Loucy (cell line): ENCODE measurements at regions not wholly inside any gene's neighbourhood (a gene's known extent, or its start where the extent isn't known, plus 50 kb on each side); places are given as distances from the start of the nearest gene placed in this dataset.

Source experiments
- H2AFZ ChIP-seq: fragments of 200-600 bp; sonication (generic); 2 replicates; pipeline ENCODE4 v1.6.0; 2016; ENCODE audit warnings: antibody characterized with exemption, mild to moderate bottlenecking, low read length, moderate library complexity
- H3F3A ChIP-seq: fragments of 200-600 bp; 2 replicates; pipeline ENCODE4 v1.6.0; 2016; ENCODE audit warnings: antibody characterized with exemption, low read depth, mild to moderate bottlenecking
- H3K27me3 ChIP-seq: fragments of 200-600 bp; sonication (generic); 2 replicates; pipeline ENCODE4 v1.6.1; 2014; ENCODE audit warnings: low read length, mild to moderate bottlenecking; ENCODE audit not compliant: insufficient read depth, poor library complexity, severe bottlenecking
- H3K36me3 ChIP-seq: fragments of 200-600 bp; sonication (generic); 2 replicates; pipeline ENCODE4 v1.6.1; 2016; ENCODE audit warnings: low read length; ENCODE audit not compliant: insufficient read depth
- H3K4me1 ChIP-seq: fragments of 200-600 bp; sonication (generic); 2 replicates; pipeline ENCODE4 v1.5.1; 2014; ENCODE audit warnings: low read length, mild to moderate bottlenecking; ENCODE audit not compliant: insufficient read depth, poor library complexity, severe bottlenecking
- H3K4me2 ChIP-seq: fragments of 200-600 bp; sonication (generic); 2 replicates; pipeline ENCODE4 v1.6.0; 2014; ENCODE audit warnings: antibody characterized with exemption, low read length, low read depth, mild to moderate bottlenecking; ENCODE audit not compliant: poor library complexity, severe bottlenecking
- H3K4me3 ChIP-seq: fragments of 200-600 bp; sonication (generic); 2 replicates; pipeline ENCODE4 v1.5.1; 2014; ENCODE audit warnings: low read length, mild to moderate bottlenecking, mixed read lengths; ENCODE audit not compliant: poor library complexity, severe bottlenecking
- H3K79me2 ChIP-seq: fragments of 200-600 bp; sonication (generic); 2 replicates; pipeline ENCODE4 v1.6.1; 2014; ENCODE audit warnings: low read length; ENCODE audit not compliant: insufficient read depth
- H3K9ac ChIP-seq: fragments of 200-600 bp; sonication (generic); 2 replicates; pipeline ENCODE4 v1.6.0; 2014; ENCODE audit warnings: mild to moderate bottlenecking, low read depth, low read length, moderate library complexity; ENCODE audit not compliant: poor library complexity, severe bottlenecking
- H3K9me2 ChIP-seq: fragments of 200-600 bp; sonication (generic); replicated peaks from 2 replicates; pipeline ENCODE4 v1.6.1; 2016; ENCODE audit warnings: low read depth, low read length, mixed read lengths
- H3K9me3 ChIP-seq: fragments of 200-600 bp; sonication (generic); 2 replicates; pipeline ENCODE4 v1.6.1; 2014; ENCODE audit warnings: mild to moderate bottlenecking, antibody characterized with exemption, low read length, low read depth; ENCODE audit not compliant: insufficient read depth
- H4K20me1 ChIP-seq: fragments of 200-600 bp; sonication (generic); 2 replicates; pipeline ENCODE4 v1.6.0; 2014; ENCODE audit warnings: antibody characterized with exemption, low read length, mild to moderate bottlenecking; ENCODE audit not compliant: insufficient read depth, poor library complexity, severe bottlenecking
- CTCF ChIP-seq: fragments of 200-600 bp; sonication (generic); conservative IDR thresholded peaks from 2 replicates; pipeline ENCODE4 v1.5.1; 2014; ENCODE audit warnings: mild to moderate bottlenecking, antibody characterized with exemption, low read length
- EZH2phosphoT487 ChIP-seq: fragments of 200-600 bp; IDR thresholded peaks from 2 replicates; pipeline ENCODE4 v1.6.1; 2018; ENCODE audit warnings: antibody characterized with exemption, mild to moderate bottlenecking, moderate library complexity, borderline replicate concordance

GRCh38 chr13:87889254-87889653, 218.1 kb downstream of the SLITRK5 start:
- H3K79me2 ChIP-seq, result no peaks in the 10 kb centered on the region
- no peak overlapping the region for H3K4me2 ChIP-seq
- no peaks in the 10 kb centered on the region for H3F3A ChIP-seq
- no peaks in the 10 kb centered on the region for H3K9me2 ChIP-seq
- H3K9ac ChIP-seq, result no peak overlapping the region
- no peaks in the 10 kb centered on the region for H3K4me1 ChIP-seq
- no peak overlapping the region for H2AFZ ChIP-seq
- no peak for TF ChIP-seq EZH2phosphoT487
- TF ChIP-seq CTCF, result no peak
- no peaks in the 10 kb centered on the region for H4K20me1 ChIP-seq
- H3K27me3 ChIP-seq, result no peaks in the 10 kb centered on the region
- no peaks in the 10 kb centered on the region for H3K9me3 ChIP-seq
- no peaks in the 10 kb centered on the region for H3K36me3 ChIP-seq
- no peak overlapping the region for H3K4me3 ChIP-seq

GRCh38 chr13:87893186-87893585, 222.0 kb downstream of the SLITRK5 start:
- Histone ChIP-seq H3K4me3 (no peak overlapping the region), H3K4me1 (no peaks in the 10 kb centered on the region), H3F3A (no peaks in the 10 kb centered on the region), H3K79me2 (no peaks in the 10 kb centered on the region), H3K27me3 (no peaks in the 10 kb centered on the region), H3K36me3 (no peaks in the 10 kb centered on the region), H3K9me3 (no peaks in the 10 kb centered on the region), H4K20me1 (no peaks in the 10 kb centered on the region), H3K9ac (no peak overlapping the region), H3K4me2 (no peak overlapping the region), H2AFZ (no peak overlapping the region), H3K9me2 (no peaks in the 10 kb centered on the region)
- no peak for TF ChIP-seq EZH2phosphoT487
- TF ChIP-seq CTCF, result no peak

- Histone ChIP-seq H2AFZ (no peak overlapping the region), H3F3A (no peaks in the 10 kb centered on the region), H3K36me3 (no peaks in the 10 kb centered on the region), H3K79me2 (no peaks in the 10 kb centered on the region), H3K4me3 (no peak overlapping the region), H3K4me1 (no peaks in the 10 kb centered on the region), H4K20me1 (no peaks in the 10 kb centered on the region), H3K9me3 (no peaks in the 10 kb centered on the region), H3K27me3 (no peaks in the 10 kb centered on the region), H3K9me2 (no peaks in the 10 kb centered on the region), H3K4me2 (no peak overlapping the region), H3K9ac (no peak overlapping the region)
- TF ChIP-seq EZH2phosphoT487 (no peak), CTCF (no peak)
Measured at GRCh38 chr13:87894059-87894458, 222.9 kb downstream of the SLITRK5 start.
